ENCODE measurements at regions not wholly inside any gene's neighbourhood (a gene's known extent, or its start where the extent isn't known, plus 50 kb on each side); places are given as distances from the start of the nearest gene placed in this dataset.

GRCh38 chr7:41538810-41539724 lies 163.8 kb downstream of the INHBA start:
- no peak for DNase-seq (ENCODE audit: low spot score)
- no peak for TF ChIP-seq CTCF (IDR thresholded peaks at IDR 0.05)
- Histone ChIP-seq H3K27me3 (no peaks in the 10 kb centered on the region), H3K27ac (no peak overlapping the region), H3K4me3 (no peak overlapping the region), H3K9me3 (no peaks in the 10 kb centered on the region), H3K4me1 (no peaks in the 10 kb centered on the region), H3K36me3 (no peaks in the 10 kb centered on the region)

DNA sequence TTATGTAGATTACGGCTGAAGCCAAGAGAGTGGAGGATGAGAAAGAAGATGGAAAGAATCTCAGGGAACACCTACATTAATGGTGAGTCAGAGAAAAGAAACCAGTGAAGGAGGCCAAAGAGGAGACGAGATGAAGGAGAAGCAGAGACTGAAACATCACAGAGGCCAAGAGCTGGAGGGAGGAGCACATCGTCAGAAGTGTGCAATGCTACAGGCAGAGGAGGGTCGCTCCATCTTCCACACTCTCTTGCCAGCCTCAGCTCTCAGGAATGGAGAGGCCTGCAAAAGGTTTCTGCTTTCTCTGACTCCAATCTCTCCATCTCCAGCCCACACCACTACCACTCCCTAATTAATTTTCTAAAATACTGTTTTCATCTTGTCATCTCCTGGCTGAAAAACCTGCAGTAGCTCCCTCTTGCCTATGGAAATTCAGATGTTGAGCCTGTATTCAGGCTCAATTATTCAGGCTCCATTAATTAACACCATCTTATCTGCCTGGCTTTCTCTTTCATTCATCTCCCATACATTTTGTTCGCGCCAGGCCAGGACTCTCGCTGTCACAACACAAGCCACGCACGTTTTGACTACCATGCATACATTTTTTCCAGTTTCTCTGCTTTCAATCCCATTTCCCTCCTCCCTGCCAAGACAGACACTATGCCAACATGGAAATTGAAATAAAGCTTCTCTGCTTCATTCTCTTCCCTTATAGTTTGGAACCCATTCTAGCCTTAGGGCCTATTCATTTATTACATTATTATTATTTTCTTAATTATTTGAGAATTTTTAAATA lies 165.8 kb downstream of the INHBA start:
- no peaks in the 10 kb centered on the region for H3K36me3 ChIP-seq
- H3K4me3 ChIP-seq = no peak overlapping the region
- H3K27me3 ChIP-seq = no peaks in the 10 kb centered on the region
- no peaks in the 10 kb centered on the region for H3K9me3 ChIP-seq
- H3K4me1 ChIP-seq = no peaks in the 10 kb centered on the region
- no peak for TF ChIP-seq CTCF (IDR thresholded peaks at IDR 0.05)
- no peak for DNase-seq (ENCODE audit: low spot score)
- no peak overlapping the region for H3K27ac ChIP-seq

DNA sequence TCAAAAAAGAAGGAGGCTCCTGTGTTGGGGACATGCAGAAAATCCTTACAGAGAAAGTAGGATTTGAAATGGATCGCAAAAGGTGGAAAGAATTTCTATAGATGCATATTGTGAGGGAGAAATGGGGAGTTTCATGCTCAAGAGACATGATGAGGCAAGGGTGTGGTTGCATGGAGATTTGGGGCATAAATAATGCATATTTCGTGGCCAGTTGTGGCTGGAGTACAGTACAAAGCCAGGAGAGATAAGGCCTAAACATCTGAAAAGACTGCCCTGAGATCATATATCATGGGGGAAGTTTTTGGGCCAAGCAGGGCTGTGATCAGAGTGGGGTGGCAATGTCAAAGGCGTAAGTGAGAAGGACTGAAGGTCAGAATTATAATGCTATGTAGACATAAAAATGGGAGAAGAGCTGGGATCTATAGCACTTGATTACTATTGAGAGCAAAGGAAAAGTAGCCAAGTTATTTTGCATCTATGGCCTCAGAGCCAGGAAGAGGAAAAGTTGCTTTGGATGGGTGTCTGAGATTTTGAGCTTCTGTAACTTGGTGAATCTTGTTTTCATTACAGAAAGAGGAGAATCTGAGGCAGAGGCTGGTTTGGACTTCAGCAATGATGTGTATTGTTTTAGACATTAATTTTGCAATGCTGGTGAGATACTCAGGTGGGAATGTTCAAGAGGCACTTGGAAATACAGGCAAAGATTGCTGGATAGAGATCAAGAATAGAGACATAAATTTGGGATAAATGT lies 166.6 kb downstream of the INHBA start:
- no peaks in the 10 kb centered on the region for H3K9me3 ChIP-seq
- H3K4me1 ChIP-seq = no peaks in the 10 kb centered on the region
- no peak overlapping the region for H3K27ac ChIP-seq
- no peak for DNase-seq (ENCODE audit: low spot score)
- H3K27me3 ChIP-seq = no peaks in the 10 kb centered on the region
- H3K36me3 ChIP-seq = no peaks in the 10 kb centered on the region
- TF ChIP-seq CTCF (IDR thresholded peaks at IDR 0.05) = no peak
- H3K4me3 ChIP-seq = no peak overlapping the region

GRCh38 chr7:41529831-41530230 lies 173.1 kb downstream of the INHBA start:
- Histone ChIP-seq H3K4me3 (no peak overlapping the region), H3K36me3 (no peaks in the 10 kb centered on the region), H3K4me1 (no peaks in the 10 kb centered on the region), H3K27ac (no peak overlapping the region), H3K27me3 (no peaks in the 10 kb centered on the region), H3K9me3 (no peaks in the 10 kb centered on the region)
- TF ChIP-seq CTCF (IDR thresholded peaks at IDR 0.05) = no peak
- no peak for DNase-seq (ENCODE audit: low spot score)

GRCh38 chr7:41524876-41525275 lies 178.0 kb downstream of the INHBA start:
- no peaks in the 10 kb centered on the region for H3K4me1 ChIP-seq
- no peak overlapping the region for H3K4me3 ChIP-seq
- H3K9me3 ChIP-seq = peaks cover 0 to 11% of the 10 kb centered on the region in 2 donors
- H3K27me3 ChIP-seq = no peaks in the 10 kb centered on the region
- H3K27ac ChIP-seq = no peak overlapping the region
- no peaks in the 10 kb centered on the region for H3K36me3 ChIP-seq
- no peak for DNase-seq (ENCODE audit: low spot score)
- no peak for TF ChIP-seq CTCF (IDR thresholded peaks at IDR 0.05)
